ENCODE measurements at regions not wholly inside any gene's neighbourhood (a gene's known extent, or its start where the extent isn't known, plus 50 kb on each side); places are given as distances from the start of the nearest gene placed in this dataset.

- TF ChIP-seq GATA2 (IDR thresholded peaks at IDR 0.05; ENCODE audit: low read depth, low read length) (no peak), GATA3 (IDR thresholded peaks at IDR 0.05; ENCODE audit: low read depth, low read length) (no peak)
Observed at GRCh38 chr22:27193636-27194035, 536.2 kb downstream of the MIAT start.
